NCI-H526 (cell line): ENCODE measurements at regions not wholly inside any gene's neighbourhood (a gene's known extent, or its start where the extent isn't known, plus 50 kb on each side); places are given as distances from the start of the nearest gene placed in this dataset.

Experiments
- DNase-seq, 2 experiments: peaks; one replicate each; lab custom pipeline; 2025; lab: John Stamatoyannopoulos, UW

DNA sequence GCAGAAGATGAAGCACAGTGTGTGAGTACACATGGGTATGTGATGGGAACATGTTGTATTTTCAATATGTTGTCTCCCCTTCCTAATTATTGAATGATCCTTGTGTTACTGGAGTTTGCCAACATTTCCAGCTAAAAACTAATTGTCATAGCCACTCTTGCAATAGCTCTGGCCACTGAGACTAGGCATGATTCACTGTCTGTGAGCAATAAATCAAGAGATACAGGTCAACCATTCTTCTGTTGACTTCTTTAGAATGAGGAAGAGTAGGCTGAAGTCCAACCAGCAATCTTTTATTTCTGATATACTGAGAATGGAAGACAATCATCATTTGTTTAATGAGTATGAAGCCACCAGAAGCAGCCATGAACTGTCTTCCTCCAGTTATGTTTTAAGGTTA is 413.9 kb downstream of the SLITRK5 start:
- DNase-seq = no peak

DNA sequence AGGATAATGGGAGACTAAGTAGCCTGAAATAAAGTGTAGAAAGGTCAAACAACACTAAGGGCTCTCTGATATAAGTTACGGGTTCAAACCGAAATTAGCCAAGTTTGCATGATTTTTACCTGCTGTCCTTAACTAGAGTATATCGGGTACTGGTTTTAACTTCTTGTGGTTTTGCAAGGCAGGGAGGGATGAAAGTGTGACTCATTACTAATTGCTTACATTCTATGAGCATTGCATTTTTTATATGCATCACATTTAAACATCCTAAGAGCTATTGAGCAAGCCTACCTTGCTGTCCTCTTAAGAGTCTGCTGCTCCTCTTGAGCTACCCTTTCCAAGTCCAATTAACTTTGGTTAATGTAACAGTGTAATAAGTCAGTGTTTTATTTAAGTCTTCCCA is 415.4 kb downstream of the SLITRK5 start:
- no peak for DNase-seq

DNA sequence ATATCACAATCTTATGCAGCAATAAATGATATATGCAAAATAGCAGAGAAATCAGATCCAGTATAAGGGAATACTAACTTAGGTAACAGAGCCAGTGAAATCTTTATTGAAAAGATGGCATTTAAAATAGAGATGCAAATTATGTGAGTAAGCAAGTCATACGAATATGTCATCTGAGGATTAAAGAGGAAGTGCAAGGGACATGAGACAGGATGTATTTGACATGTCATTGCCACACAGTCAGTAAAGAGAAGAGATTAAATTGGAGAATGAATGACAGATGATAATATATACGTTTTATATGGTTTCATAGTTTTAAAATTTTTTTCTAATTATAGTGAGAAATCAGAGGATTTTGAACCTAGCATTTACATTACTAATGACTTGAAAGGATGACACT is 426.4 kb downstream of the SLITRK5 start:
- DNase-seq = no peak

DNA sequence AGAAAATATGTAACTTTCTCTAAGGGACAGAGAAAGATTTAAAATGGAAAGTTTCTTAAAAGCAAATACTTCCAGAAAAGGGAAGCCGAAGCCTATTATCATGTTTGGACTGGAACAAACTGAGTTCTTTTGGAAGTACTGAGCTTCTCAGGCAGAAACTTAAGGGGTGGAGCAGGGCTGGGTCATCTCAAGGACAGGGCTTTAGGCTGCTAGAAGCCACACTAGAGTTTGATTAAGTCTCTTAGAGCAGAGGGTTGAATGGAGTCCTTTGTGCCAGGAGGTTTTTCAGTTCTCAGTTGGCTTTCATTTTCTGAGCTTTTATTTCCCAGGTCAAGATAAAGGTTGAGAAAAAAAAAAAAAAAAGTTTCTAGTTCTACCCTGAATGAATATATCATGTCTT is 432.7 kb downstream of the SLITRK5 start:
- no peak for DNase-seq

- DNase-seq = no peak
Measured at GRCh38 chr13:88104576-88104975, 433.4 kb downstream of the SLITRK5 start.

DNA sequence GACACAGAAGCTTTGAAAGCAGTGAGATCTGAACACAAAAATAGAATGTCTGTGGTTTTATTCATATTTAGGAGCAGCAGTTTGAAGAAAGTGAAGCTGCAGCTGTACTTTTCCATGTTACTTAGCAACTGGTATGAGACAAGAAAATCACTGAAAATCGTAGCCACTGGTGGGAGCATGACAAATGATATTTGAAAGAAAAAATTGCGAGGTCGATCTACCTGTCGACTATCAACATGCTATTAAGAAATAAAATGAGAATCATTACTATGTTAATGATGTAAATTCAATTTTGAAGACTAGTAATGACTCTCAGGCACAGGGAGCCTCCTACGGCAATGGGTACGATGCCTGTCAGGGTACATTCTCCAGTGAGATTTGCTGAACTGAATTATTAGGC is 436.4 kb downstream of the SLITRK5 start:
- no peak for DNase-seq

GRCh38 chr13:88112526-88112925 is 441.4 kb downstream of the SLITRK5 start:
- no peak for DNase-seq

- DNase-seq = peak; percentile 70 to 76
Measured at GRCh38 chr13:88115976-88116375, 444.8 kb downstream of the SLITRK5 start.

- DNase-seq = no peak
Measured at GRCh38 chr13:88118952-88119351, 447.8 kb downstream of the SLITRK5 start.

- DNase-seq = no peak
Measured at GRCh38 chr13:88124142-88124541, 453.0 kb downstream of the SLITRK5 start.

- DNase-seq = no peak
Measured at GRCh38 chr13:88125055-88125454, 453.9 kb downstream of the SLITRK5 start.

- no peak for DNase-seq
Measured at GRCh38 chr13:88136098-88136790, 465.1 kb downstream of the SLITRK5 start.

- DNase-seq = no peak
Measured at GRCh38 chr13:88142653-88143052, 471.5 kb downstream of the SLITRK5 start.

GRCh38 chr13:88144580-88144979 is 473.4 kb downstream of the SLITRK5 start:
- DNase-seq = peak in 1 of 2 experiments; percentile 5

GRCh38 chr13:88153353-88153752 is 482.2 kb downstream of the SLITRK5 start:
- no peak for DNase-seq

DNA sequence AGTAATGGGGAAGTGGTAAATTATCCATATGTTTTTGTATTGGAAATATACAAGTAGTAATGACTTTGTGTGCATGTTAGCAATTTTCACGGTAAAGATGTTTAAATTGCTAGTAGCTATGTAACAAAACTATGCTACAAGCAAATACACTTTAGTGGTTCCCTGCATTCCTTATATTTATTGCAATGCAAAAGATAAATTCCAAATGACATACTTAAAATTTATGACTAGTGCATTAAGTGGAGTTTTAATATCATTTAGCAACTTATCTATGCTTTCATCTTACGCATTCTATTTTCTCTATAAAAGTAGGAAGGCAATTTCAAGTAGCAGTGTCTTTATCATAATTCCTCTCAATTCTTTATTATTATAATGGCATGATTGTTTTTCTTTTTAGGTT is 482.8 kb downstream of the SLITRK5 start:
- no peak for DNase-seq

- no peak for DNase-seq
Measured at GRCh38 chr13:88162076-88162702, 491.0 kb downstream of the SLITRK5 start.

DNA sequence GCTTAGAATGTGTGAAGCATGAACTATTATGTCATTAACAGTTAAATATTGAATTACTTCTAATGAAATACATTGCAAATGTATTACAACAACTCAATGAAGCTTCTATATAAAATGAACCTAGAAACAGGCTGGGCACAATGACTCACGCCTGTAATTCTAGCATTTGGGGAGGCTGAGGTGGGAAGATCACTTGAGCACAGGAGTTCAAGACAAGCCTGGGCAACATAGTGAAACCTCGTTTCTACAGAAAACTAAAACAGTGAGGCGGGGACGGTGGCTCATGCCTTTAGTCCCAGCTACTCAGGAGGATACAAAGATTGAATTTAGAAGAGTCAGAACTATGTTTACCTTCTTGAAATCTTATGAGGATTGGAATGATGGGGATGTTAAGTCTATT is 505.1 kb downstream of the SLITRK5 start:
- DNase-seq = no peak

DNA sequence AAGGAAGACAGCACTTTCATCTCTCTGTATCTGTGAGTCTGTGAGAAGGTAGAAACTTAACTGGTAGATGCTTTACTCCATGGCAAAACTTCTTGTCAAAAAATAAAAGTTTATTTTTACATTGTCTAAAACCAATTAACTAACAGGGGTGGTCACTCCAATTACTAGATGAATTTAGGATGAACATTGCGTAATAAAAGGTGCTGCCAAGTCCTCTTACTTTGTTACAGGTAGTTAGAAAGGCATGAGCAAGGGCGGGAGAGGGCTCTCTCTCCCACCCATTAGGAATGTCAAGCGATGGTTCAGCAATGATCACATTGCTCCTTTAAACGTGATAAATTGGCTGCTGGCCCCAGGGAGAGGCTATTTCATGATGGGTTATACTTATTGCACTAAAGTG is 512.3 kb downstream of the SLITRK5 start:
- DNase-seq = no peak

- DNase-seq = no peak
Measured at GRCh38 chr13:88188986-88189385, 517.8 kb downstream of the SLITRK5 start.

DNA sequence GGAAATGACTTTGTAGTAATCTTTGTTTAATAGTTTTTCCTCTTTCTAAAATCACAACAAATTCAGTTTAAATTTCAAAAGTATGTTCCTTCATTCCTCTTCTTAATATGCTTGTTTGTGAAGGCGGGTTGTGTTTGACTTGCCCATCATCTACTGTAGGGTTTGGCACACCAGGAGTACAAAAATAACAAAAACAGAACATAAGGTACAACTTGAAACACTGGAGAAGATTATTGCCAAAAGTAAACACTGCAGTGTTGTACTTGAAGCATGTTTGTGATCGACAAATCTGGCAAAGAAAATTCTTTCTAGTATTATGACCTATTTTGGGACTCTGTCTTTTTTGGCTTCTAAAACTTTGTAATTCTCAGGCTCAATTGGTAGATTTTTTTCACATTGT is 518.6 kb downstream of the SLITRK5 start:
- DNase-seq = no peak

- DNase-seq = no peak
Measured at GRCh38 chr13:88196106-88196505, 524.9 kb downstream of the SLITRK5 start.

GRCh38 chr13:88217372-88217771 is 546.2 kb downstream of the SLITRK5 start:
- no peak for DNase-seq

- no peak for DNase-seq
Measured at GRCh38 chr13:88217883-88218282, 546.7 kb downstream of the SLITRK5 start.
